NCI-H2196 (cell line): ENCODE measurements at regions not wholly inside any gene's neighbourhood (a gene's known extent, or its start where the extent isn't known, plus 50 kb on each side); places are given as distances from the start of the nearest gene placed in this dataset.

Experiments used
- DNase-seq: peaks from one replicate; lab custom pipeline; 2025; ENCODE audit not compliant: unreplicated experiment; lab: John Stamatoyannopoulos, UW

DNA sequence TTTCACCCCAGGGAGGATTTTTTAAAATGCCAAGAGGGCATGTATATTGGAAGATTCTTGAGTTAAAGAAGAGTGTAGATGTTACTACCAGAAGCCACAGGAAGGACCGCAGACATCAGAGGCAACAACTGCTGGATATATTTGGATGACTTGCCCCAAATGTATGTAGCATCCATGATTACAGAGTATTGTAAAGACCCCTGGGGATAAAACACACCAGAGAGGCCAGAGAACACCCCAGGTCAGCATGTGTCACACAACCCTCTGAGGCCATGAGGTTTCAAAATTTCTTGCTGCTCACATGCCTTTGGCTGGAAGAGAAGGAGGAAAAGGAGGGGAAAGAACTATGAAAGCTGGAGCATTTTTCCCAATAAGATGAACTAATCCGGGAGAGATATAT, 108.0 kb upstream of the LSM8 start:
- DNase-seq = no peak

DNA sequence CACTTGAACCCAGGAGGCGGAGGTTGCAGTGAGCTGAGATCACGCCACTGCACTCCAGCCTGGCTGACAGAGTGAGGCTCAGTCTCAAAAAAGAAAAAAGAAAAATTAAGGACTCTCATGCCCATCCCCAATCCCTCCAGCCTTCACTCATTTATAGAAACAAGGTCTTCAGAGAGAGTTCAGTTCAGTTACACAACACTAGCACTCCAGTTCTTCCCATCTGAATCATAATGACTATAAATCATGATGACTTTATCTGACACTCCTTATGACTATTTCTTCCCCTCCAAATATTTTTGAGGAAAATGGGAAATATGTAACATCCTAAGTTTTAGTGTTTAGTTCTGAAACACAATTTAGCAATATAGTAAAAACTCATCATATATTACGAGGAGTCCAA, 107.4 kb upstream of the LSM8 start:
- no peak for DNase-seq

DNA sequence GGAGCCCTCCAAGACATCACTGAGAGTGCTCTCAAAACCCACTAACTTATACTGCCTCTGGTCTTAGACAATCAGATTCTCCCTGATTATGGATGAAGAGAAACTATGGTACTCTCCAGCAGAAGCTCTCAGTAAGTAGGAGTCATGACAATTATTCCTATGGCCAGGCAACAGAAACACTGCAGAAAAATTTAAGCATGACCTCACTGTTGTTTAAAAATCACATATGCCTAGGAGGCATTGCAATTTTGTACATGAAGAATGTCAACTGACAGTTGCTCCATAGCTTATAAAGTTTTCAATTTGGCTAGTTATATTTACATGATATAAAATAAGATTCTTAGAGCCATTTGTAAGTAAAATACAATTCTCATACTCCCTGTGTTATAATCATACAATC, 105.9 kb upstream of the LSM8 start:
- no peak for DNase-seq

DNA sequence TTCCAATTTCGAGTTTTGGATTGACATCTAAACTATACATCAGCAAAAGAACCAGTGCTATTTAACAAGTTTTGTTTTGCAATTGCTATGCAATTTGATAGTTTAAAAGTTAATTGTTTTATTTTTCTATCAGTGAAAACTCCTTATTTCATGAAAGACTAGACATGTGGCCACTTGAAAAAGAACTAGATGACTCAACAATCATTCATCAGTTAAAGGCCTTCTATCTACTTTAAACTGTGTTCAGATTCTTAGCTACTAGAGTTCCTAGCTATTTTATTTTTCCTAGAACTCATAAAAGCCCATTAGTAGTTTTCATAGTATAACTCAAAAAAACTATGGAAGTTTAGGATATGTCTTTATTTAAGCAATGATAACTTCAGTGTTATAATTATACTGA, 104.6 kb upstream of the LSM8 start:
- no peak for DNase-seq

DNA sequence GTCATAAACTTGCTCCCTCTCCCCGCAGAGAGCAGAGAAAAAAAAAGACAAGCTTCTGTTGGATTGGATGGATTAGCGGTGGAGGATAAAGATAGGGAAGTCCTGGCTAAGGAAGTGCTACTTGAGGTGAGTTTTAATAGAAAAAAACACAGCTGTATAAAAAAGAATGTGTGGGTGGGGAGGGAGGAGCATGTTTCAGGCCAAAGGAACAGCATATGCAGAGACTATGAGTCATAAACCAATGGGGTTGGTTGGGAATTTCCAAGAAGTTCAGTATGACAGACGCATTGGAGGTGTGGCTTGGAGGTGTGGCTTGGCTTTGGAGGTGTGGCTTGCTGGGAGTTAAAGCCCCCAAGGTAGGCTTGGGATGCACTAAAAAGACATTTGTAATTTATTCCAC, 103.0 kb upstream of the LSM8 start:
- no peak for DNase-seq

DNA sequence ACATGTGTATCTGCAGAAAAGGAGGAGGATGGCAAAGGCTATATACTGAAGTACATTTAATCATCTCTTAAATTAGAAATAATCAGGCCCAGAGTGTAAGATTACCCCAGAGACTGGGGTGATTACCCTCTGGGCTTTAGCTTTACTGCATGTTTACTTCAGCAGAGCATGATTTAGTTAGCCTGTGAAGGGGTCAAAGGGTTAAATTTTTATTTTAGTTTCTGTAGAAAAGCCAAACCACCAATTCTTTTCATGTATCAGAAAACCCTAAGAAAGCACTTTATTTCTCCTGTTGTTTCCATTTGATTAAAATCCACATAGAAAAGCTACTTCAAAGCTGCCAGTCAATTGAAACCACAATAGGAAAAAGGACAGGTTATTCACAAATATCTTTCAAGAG, 101.5 kb upstream of the LSM8 start:
- no peak for DNase-seq

DNA sequence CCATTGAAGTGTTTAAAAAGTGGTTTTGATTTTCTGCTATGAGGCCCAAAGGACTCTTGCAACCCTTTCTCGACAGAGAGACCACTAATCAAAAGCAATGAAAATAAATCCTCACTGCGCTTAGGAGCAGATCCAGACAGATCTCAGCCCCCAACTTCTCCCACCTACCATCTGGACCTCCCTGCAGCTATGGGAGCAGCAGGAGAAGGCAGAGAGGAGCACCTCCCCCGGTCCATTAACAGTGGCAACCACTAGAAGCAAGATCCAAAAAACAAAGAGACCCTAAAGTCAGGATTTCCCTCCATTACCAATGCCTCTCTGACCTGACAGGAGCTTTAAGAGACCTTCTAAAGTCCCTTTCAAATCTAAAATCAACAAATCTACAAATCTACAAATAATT, 99.0 kb upstream of the LSM8 start:
- DNase-seq = no peak

DNA sequence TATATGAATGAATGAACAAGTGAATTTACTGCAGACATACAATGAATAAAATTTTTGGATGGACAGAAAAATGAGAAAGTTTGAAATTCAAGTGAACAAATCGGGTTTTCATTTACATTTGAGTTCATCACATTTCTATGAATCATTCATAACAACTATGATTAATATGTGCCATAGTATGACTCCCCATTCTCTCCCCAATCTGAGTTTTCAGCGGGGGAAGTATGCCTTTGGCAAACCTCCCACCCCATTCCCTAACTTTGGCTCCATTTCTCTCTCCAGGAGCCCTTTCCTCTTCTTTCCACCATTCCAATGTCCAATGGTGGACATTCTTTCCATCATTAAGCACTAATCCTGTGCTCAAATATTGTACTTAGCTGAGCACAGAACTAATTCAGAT, 96.8 kb upstream of the LSM8 start:
- no peak for DNase-seq

DNA sequence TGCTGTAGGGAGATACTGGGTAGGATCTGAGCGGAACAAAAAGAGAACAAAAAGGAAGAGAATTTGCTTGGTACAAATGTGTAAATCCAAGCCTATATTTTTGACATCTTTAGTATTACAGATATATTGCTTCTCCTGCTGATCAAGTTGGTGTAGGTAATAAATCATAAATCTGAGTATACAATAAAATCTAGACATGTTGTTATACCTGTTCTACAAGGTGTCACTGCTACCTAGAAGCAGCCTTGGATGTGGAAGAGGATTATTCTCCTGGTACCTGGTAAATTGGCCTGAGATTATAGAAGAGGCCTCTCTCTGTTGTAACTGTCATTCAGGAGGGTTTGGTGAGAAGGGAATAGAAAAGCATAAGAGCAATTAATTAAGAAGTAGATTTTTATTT, 89.9 kb upstream of the LSM8 start:
- no peak for DNase-seq

DNA sequence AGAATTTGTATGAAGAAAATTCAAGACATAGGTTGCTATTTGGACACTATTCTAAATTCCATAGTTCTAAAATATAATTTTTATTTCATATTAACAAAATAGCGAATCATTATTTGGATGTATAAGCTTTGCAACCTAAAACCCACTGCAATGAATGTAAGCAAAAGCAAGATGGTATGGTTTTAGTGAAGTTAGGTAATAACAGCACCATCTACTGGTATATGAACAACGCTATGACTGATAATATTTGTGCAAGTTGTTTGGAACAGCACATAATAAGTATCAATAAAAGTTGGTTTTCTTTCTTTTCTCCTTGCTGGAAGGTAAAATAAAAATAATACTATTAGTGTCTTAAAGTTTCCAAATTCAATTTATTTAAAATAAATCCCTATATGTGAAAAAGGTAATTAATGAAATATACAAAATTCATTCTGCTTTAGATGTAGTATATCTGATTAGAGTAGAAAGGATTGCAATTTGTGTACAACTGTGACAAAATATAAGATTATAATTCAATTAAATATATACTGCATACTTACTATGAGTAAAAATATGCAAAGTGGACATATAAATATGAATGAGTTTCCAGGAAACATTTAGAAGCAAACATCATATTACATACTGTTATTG, 79.0 kb upstream of the LSM8 start:
- peak; percentile 4 for DNase-seq

DNA sequence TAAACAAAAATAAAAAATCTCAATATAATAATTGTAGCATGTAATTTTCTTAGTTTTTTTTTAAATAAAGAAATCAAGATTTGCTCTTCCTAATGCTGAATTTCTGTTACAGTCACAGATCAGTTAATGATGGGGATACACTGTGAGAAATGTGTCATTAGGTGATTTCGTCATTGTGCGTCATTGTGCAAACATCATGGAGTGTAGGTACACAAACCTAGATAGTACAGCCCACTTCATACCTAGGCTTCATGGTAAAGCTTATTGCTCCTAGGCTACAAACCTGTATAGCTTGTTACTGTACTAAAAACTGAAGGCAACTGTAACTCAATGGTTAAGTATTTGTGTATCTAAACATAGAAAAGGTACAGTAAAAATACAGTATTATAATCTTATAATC, 74.4 kb upstream of the LSM8 start:
- DNase-seq = no peak

DNA sequence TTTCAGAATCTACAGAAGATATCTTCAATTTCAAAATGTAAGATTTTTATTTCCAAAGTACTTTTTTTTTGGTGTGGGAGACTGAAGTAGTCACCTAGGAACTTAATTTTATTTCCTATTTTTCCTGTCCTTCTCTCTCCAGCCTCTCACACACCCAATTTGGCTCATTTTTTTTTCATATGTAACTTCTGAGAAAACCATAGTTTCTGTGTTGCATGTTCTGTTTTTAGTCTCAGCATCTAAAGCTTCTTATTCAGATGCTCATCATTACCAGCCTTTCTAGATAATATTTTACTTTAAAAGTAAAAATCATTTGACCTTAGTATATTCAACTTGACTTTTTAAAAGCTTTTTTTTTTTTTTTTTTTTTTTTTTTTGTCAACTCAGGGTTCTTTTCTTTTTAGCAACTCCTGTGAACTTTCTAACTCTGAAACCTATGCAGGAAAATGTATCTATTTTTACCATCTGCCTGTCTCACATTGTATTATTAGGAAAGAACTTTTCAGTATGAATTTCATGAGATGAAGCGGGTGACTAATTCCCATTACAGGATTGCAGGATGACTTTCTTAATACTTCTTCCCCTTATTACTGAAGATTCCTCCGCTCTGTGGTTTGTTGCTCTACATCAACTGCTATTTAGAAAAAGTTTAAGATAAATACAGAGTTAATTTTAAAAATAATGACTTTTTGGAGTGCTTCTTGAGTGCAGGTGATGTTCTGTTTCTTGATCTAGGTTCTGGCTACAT, 73.6 kb upstream of the LSM8 start:
- DNase-seq = no peak

DNA sequence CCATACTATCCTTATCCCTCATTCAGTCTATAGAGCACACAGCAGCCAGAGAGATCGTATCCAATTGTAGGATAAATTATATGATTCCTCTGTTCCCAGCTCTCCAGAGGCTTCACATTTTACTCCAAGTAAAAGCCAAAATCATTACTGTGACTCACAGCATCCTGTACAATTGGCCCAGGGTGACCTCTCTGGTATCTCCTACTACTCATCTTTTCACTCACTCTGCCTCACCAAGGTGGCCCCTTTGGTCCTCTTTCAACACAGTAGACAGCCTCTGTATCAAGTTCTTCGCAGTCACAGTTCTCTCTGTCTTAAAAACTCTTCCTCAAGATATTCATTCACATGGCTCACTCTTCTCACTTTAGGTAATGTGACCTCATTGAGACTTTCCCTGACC, 72.6 kb upstream of the LSM8 start:
- no peak for DNase-seq

DNA sequence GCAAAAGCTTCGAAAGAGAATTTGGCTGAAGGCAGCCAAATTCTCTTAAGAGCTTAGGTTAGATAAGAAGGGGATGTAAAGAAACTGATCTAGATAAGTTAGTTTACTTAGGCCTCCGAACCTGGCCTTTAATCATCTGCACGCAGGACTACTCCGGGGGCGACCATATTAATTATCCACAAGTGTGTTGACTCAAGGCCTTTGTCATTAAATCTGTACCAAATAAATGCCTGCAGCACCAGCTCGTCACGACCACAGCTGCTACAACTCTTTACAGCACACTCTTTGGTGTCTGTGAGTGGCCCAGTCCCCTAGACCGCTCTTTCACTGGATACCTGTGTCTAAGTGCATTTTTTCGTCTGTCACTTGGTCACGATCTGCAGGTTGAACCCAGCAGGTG, 69.8 kb upstream of the LSM8 start:
- DNase-seq = no peak

DNA sequence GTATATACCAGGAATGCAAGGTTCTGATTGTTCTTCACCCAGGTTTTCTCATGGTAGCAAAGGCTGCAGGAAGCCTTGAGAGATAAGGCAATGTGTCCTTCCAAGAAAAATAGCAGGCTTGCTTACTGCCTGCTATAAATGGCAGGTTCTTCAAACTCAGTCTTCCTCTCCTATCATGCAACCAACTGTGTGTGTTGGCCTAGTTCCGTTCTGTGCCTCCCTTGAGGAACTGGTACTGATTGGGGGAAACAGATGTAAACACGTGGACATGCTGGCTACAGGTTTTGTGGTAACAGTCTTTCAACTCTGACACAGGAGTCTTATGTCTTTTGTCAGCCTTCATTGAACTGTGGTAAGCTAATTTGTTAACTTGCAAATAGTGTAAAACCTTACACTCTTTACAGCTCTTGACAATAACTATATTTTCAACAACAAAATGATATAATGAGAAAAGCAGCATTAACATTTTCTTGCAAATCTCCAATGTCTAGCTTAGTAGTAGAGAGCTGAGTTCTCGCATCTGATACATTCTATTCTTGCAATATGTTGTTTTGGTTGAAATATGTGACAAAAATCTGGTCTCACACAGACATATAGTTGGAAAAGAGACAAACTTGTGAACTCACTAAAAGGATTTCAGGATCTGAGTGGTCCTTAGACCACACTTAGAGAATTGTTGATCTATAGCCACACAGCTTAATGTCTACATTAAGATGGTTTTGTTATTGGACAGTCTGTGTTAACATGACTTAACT, 54.7 kb upstream of the LSM8 start:
- no peak for DNase-seq

DNA sequence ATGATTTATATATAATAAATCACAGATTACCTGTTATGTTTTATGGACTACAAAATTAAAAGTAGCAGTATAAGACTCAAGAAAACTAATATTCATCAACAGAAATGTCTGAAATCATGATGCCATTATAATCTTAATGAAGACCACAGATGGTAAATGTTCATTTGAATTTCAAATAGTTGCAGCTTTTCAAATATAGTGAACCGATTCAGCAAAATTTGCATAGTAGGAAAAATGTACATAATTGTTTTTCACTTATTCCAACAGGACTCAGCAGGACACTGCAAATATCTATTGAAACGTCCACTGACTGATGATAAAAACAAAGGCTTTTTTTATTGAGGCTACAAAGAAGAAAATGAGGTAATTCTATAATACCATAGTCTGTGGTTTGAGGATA, 51.2 kb upstream of the LSM8 start:
- no peak for DNase-seq
